ENCODE measurements at regions not wholly inside any gene's neighbourhood (a gene's known extent, or its start where the extent isn't known, plus 50 kb on each side); places are given as distances from the start of the nearest gene placed in this dataset.
"Not testable (repeated sequence)": the region's sequence is repeated elsewhere in the genome, so short reads cannot be mapped to it uniquely, and the experiment has no call there.

GRCh38 chr2:131832209-131832780 lies 304.6 kb downstream of the CCDC74A start:
- TF ChIP-seq CTCF (IDR thresholded peaks at IDR 0.05; ENCODE audit: unreplicated experiment in 3 of 3) = peak in 1 of 3 experiments; percentile 3
- not testable (repeated sequence) for H3K9me3 Mint-ChIP-seq; H3K27me3 Mint-ChIP-seq (ENCODE audit: low read depth); H3K36me3 Mint-ChIP-seq (ENCODE audit: low read depth); H3K4me3 Mint-ChIP-seq; H3K27ac Mint-ChIP-seq; H3K4me1 Mint-ChIP-seq

GRCh38 chr2:131832917-131833316 lies 305.2 kb downstream of the CCDC74A start:
- not testable (repeated sequence) for H3K9me3 Mint-ChIP-seq; H3K4me1 Mint-ChIP-seq; H3K36me3 Mint-ChIP-seq (ENCODE audit: low read depth); H3K27ac Mint-ChIP-seq; H3K27me3 Mint-ChIP-seq (ENCODE audit: low read depth); H3K4me3 Mint-ChIP-seq

DNA sequence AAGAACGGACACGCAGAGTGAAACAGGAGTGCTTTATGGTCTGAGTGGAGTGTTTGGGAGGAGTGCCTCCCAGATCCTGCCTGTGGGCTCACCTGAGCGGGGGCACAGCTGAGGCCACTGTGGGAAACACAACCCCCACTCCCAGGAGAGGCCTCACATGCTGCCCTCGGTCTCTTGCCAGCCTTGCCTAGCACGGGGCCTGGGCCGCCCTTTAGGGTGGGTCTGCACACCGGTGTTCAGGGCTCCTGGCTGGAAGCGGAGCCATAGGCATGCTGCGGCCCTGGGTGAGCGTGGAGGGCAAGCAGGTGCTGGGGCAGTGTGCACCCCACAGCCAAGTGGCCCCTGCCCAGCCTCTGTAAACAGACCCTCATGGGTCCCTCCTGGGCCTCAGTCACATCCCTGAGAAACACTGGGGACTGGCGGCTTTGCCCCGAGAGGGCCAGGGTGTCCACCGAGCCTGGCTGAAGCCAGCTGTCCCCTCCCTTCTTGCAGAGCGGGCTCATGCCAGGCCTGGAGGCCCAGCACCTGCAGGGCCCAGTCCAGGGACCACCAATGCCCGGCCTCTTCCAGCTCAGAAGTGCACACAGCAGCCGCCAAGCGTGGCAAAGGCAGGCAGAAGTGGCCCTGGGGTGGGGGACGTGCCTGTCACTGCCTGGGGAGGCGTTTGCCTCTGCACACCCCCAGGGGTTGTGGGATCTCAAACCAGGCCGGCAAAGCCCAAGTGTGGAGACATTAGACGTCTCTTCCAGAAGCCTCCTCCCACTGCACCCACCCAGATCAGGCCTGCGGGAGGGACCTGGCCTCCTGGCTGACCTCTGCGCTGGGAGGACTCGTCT lies 305.9 kb downstream of the CCDC74A start:
- H3K36me3 Mint-ChIP-seq (ENCODE audit: low read depth); H3K4me3 Mint-ChIP-seq; H3K27me3 Mint-ChIP-seq (ENCODE audit: low read depth); H3K27ac Mint-ChIP-seq; H3K4me1 Mint-ChIP-seq; H3K9me3 Mint-ChIP-seq: not testable (repeated sequence)

GRCh38 chr2:131834203-131835020 lies 306.7 kb downstream of the CCDC74A start:
- H3K9me3 Mint-ChIP-seq; H3K27ac Mint-ChIP-seq; H3K4me1 Mint-ChIP-seq; H3K36me3 Mint-ChIP-seq (ENCODE audit: low read depth); H3K4me3 Mint-ChIP-seq; H3K27me3 Mint-ChIP-seq (ENCODE audit: low read depth): not testable (repeated sequence)

- H3K36me3 Mint-ChIP-seq (ENCODE audit: low read depth); H3K4me3 Mint-ChIP-seq; H3K4me1 Mint-ChIP-seq; H3K9me3 Mint-ChIP-seq; H3K27ac Mint-ChIP-seq; H3K27me3 Mint-ChIP-seq (ENCODE audit: low read depth): not testable (repeated sequence)
These were observed 307.3 kb downstream of the CCDC74A start for GRCh38 chr2:131835022-131835421.

DNA sequence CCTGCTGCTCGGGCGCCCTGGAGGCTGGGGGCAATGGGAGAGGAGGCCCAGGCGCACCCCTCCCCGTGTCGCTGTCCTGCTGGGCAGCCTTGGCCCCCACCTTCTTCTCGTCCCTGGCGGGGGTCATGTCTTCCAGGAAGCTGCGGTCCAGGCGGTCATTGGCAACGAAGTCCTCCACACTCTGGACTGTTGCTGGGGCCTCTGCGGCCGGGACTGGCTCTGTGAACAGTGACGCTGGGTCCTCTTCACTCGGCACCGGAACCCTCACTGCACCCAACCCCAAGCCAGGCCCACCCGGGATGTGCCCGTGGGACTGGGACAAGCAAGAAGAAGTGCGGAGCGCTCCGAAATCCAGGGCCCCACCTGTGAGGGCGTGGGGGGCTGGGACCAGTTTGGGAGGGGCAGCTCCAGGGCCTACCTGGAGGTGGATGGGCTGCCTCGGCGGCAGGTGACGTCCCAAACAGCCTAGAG lies 308.0 kb downstream of the CCDC74A start:
- Mint-ChIP-seq H3K9me3 (no peaks in the 10 kb centered on the region), H3K4me1 (no peaks in the 10 kb centered on the region), H3K36me3 (ENCODE audit: low read depth) (no peaks in the 10 kb centered on the region), H3K27ac (no peak overlapping the region), H3K4me3 (no peak overlapping the region), H3K27me3 (ENCODE audit: low read depth) (peaks cover 3% of the 10 kb centered on the region)
- TF ChIP-seq CTCF (IDR thresholded peaks at IDR 0.05; ENCODE audit: unreplicated experiment in 3 of 3) = no peak

DNA sequence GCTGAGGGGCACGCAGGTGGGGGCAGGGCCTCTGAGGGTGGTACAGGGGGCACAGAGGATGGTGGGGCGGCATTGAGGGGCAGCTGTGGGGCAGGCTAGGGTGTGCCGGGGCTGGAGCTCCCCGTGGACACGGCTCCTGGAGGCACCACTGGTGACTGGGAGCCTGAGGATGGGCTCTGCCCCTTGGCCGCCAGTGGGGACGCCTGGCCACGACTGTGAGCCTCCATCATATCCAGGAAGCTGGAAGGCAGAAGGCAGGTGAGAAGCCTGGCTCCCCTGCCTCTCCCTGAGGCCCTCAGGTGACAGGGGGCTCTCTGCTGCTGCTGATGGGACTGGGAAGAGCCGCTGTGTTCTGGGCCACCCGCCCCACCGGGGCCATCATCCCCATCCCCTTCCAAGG lies 308.4 kb downstream of the CCDC74A start:
- not testable (repeated sequence) for H3K36me3 Mint-ChIP-seq (ENCODE audit: low read depth); H3K9me3 Mint-ChIP-seq; H3K4me3 Mint-ChIP-seq; H3K4me1 Mint-ChIP-seq; H3K27ac Mint-ChIP-seq; H3K27me3 Mint-ChIP-seq (ENCODE audit: low read depth)

DNA sequence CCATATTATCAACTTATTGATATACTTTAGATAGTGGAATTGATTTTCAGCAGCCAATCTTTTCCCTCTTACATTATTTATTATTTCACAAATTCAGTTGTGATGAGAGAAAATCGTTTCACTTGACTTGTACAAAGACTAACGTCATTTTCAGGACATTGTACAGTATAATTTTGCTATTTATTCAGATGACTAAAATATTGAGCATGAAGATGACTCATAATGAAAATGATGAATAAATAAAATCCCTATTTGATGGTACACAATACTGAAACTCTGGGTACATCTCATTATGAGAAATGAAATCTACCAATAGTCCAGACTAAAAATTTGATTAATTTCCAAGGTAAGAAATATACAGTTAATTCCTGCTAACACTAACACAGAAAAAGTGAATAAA lies 316.4 kb downstream of the CCDC74A start:
- H3K27ac Mint-ChIP-seq; H3K4me3 Mint-ChIP-seq; H3K4me1 Mint-ChIP-seq; H3K9me3 Mint-ChIP-seq; H3K36me3 Mint-ChIP-seq (ENCODE audit: low read depth); H3K27me3 Mint-ChIP-seq (ENCODE audit: low read depth): not testable (repeated sequence)

DNA sequence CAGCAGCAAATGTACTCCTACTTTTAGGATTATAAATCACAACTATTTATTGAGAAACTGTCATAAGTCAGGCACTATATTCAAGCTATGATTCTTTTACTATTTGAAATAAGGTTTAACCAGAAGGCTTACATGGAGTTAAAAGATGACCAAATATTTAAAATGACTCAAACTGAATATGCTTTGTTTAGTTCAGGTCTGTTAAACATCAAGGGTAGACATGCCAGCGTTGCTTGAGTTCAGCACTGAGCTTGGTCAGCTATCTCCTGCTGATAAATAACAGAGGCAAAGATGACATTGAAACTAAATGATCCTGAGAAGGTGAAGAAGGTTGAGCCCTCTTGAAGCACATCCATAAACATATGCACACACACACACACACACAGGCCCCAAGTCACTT lies 305.6 kb downstream of the ANKRD30BL start:
- not testable (repeated sequence) for H3K4me1 Mint-ChIP-seq; H3K9me3 Mint-ChIP-seq; H3K36me3 Mint-ChIP-seq (ENCODE audit: low read depth); H3K27me3 Mint-ChIP-seq (ENCODE audit: low read depth); H3K4me3 Mint-ChIP-seq
- H3K27ac Mint-ChIP-seq = peak overlapping the region in 2 of 3 experiments; percentile 53 to 75

All from nephron (organoid).